HEK293T (cell line): ENCODE measurements at regions not wholly inside any gene's neighbourhood (a gene's known extent, or its start where the extent isn't known, plus 50 kb on each side); places are given as distances from the start of the nearest gene placed in this dataset.

ENCODE experiments used
- BHLHE40 ChIP-seq: fragments of 450-650 bp; IDR thresholded peaks from 2 replicates; pipeline ENCODE4 v1.6.1; 2016; ENCODE audit warnings: mild to moderate bottlenecking, moderate library complexity, borderline replicate concordance
- SP1 ChIP-seq: fragments of 450-650 bp; IDR thresholded peaks from 2 replicates; pipeline ENCODE4 v1.6.1; 2017
- ZNF384 ChIP-seq: fragments of 450-650 bp; IDR thresholded peaks from 2 replicates; pipeline ENCODE4 v1.6.1; 2016

DNA sequence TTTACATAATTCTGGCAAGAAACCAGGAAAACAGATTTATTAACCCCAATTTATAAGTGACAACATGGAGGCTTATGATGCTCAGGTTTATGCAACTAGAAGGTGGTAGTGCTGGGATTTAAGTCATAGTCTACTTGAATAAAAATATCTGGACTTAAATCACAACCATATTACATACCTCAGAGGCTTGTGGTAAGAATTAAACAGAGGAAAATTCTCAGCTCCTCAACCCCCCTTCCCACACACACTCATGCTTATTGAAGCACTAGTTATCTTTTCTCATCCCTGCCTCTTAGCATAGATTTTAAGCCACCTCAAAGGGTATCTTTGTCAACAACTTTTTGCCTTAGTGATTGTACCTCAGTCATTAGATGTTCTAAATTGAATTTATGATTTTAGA, 731.0 kb downstream of the PRELID2 start:
- no peak for TF ChIP-seq ZNF384
- no peak for TF ChIP-seq SP1
- no peak for TF ChIP-seq BHLHE40
